ENCODE measurements at regions not wholly inside any gene's neighbourhood (a gene's known extent, or its start where the extent isn't known, plus 50 kb on each side); places are given as distances from the start of the nearest gene placed in this dataset.
"Not testable (repeated sequence)": the region's sequence is repeated elsewhere in the genome, so short reads cannot be mapped to it uniquely, and the experiment has no call there.

GRCh38 chr4:66360395-66360794 is 690.1 kb upstream of the EPHA5 start:
- TF ChIP-seq, protein P1, sequence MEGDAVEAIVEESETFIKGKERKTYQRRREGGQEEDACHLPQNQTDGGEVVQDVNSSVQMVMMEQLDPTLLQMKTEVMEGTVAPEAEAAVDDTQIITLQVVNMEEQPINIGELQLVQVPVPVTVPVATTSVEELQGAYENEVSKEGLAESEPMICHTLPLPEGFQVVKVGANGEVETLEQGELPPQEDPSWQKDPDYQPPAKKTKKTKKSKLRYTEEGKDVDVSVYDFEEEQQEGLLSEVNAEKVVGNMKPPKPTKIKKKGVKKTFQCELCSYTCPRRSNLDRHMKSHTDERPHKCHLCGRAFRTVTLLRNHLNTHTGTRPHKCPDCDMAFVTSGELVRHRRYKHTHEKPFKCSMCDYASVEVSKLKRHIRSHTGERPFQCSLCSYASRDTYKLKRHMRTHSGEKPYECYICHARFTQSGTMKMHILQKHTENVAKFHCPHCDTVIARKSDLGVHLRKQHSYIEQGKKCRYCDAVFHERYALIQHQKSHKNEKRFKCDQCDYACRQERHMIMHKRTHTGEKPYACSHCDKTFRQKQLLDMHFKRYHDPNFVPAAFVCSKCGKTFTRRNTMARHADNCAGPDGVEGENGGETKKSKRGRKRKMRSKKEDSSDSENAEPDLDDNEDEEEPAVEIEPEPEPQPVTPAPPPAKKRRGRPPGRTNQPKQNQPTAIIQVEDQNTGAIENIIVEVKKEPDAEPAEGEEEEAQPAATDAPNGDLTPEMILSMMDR (IDR thresholded peaks at IDR 0.05), result not testable (repeated sequence)
- TF ChIP-seq SMC3 (IDR thresholded peaks at IDR 0.05; ENCODE audit: low read depth, low read length); TCF12 (IDR thresholded peaks at IDR 0.05); MXI1 (IDR thresholded peaks at IDR 0.05; ENCODE audit: low read depth, low read length); RAD21 (IDR thresholded peaks at IDR 0.05; ENCODE audit: low read length); USF2 (IDR thresholded peaks at IDR 0.05; ENCODE audit: borderline replicate concordance, low read depth, low read length); SIN3A (IDR thresholded peaks at IDR 0.05; ENCODE audit: borderline replicate concordance, low read depth, low read length); POLR2AphosphoS5 (IDR thresholded peaks at IDR 0.05; ENCODE audit: low read depth, low read length); CHD2 (IDR thresholded peaks at IDR 0.05; ENCODE audit: low read length, partially characterized antibody); EP300 (IDR thresholded peaks at IDR 0.05; ENCODE audit: borderline replicate concordance in 1 of 2, low read depth in 1 of 2, low read length in 1 of 2); REST (IDR thresholded peaks at IDR 0.05; ENCODE audit: low read depth, low read length): not testable (repeated sequence)
- TF ChIP-seq, protein P2, sequence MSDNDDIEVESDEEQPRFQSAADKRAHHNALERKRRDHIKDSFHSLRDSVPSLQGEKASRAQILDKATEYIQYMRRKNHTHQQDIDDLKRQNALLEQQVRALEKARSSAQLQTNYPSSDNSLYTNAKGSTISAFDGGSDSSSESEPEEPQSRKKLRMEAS (IDR thresholded peaks at IDR 0.05; ENCODE audit: low read depth), result not testable (repeated sequence)

Data from SK-N-SH (cell line).